Stimulated activated CD4-positive, alpha-beta T cell treated with anti-CD3 and anti-CD28 coated beads, Interleukin-12 subunit alpha, Interleukin-12 subunit beta, amount 100 ng/mL, for 48 hours (primary cell): ENCODE measurements at regions not wholly inside any gene's neighbourhood (a gene's known extent, or its start where the extent isn't known, plus 50 kb on each side); places are given as distances from the start of the nearest gene placed in this dataset.

ENCODE experiments used
- DNase-seq, 3 donors: peaks; one replicate each; pipeline ENCODE4 v3.0.0-alpha.2; 2020; ENCODE audit warnings: low read depth in 2 of 3, low spot score in 1 of 3

- no peak for DNase-seq
Measured at GRCh38 chr22:25514436-25515180, 49.9 kb upstream of the GRK3 start.
